ENCODE measurements at regions not wholly inside any gene's neighbourhood (a gene's known extent, or its start where the extent isn't known, plus 50 kb on each side); places are given as distances from the start of the nearest gene placed in this dataset.

- no peak for TF ChIP-seq CTCF (IDR thresholded peaks at IDR 0.05; ENCODE audit: borderline replicate concordance, control extremely low read depth, extremely low read depth, insufficient read depth, missing control alignments)
- DNase-seq (ENCODE audit: low spot score) = no peak
- in situ Hi-C loops (cut with MboI; ENCODE audit: low sequenced_read_pairs, unreplicated experiment) = no loop called here
These were observed 987.6 kb upstream of the RBFOX1 start for GRCh38 chr16:6345090-6345489.

- no peak for TF ChIP-seq CTCF (IDR thresholded peaks at IDR 0.05; ENCODE audit: borderline replicate concordance, control extremely low read depth, extremely low read depth, insufficient read depth, missing control alignments)
- in situ Hi-C loops (cut with MboI; ENCODE audit: low sequenced_read_pairs, unreplicated experiment) = no loop called here
- no peak for DNase-seq (ENCODE audit: low spot score)
These were observed 989.5 kb upstream of the RBFOX1 start for GRCh38 chr16:6343157-6343556.

GRCh38 chr16:6341981-6342380 lies 990.7 kb upstream of the RBFOX1 start:
- no peak for DNase-seq (ENCODE audit: low spot score)

GRCh38 chr16:6335072-6335471 lies 997.6 kb upstream of the RBFOX1 start:
- DNase-seq (ENCODE audit: low spot score) = peak; percentile 3
- in situ Hi-C loops (cut with MboI; ENCODE audit: low sequenced_read_pairs, unreplicated experiment) = no loop called here
- no peak for TF ChIP-seq CTCF (IDR thresholded peaks at IDR 0.05; ENCODE audit: borderline replicate concordance, control extremely low read depth, extremely low read depth, insufficient read depth, missing control alignments)

More at GRCh38 chr16:6341981-6342380, 990.7 kb upstream of the RBFOX1 start:
- TF ChIP-seq CTCF (IDR thresholded peaks at IDR 0.05; ENCODE audit: borderline replicate concordance, control extremely low read depth, extremely low read depth, insufficient read depth, missing control alignments) = no peak
- in situ Hi-C loops (cut with MboI; ENCODE audit: low sequenced_read_pairs, unreplicated experiment) = no loop called here

- in situ Hi-C loops (cut with MboI; ENCODE audit: low sequenced_read_pairs, unreplicated experiment) = no loop called here
- TF ChIP-seq CTCF (IDR thresholded peaks at IDR 0.05; ENCODE audit: borderline replicate concordance, control extremely low read depth, extremely low read depth, insufficient read depth, missing control alignments) = no peak
- DNase-seq (ENCODE audit: low spot score) = no peak
These were observed 1000.9 kb upstream of the RBFOX1 start for GRCh38 chr16:6331770-6332169.

GRCh38 chr16:6317934-6318333 lies 1014.7 kb upstream of the RBFOX1 start:
- no peak for TF ChIP-seq CTCF (IDR thresholded peaks at IDR 0.05; ENCODE audit: borderline replicate concordance, control extremely low read depth, extremely low read depth, insufficient read depth, missing control alignments)
- DNase-seq (ENCODE audit: low spot score) = no peak
- in situ Hi-C loops (cut with MboI; ENCODE audit: low sequenced_read_pairs, unreplicated experiment) = no loop called here

GRCh38 chr16:6309271-6309670 lies 1023.4 kb upstream of the RBFOX1 start:
- no peak for DNase-seq (ENCODE audit: low spot score)
- TF ChIP-seq CTCF (IDR thresholded peaks at IDR 0.05; ENCODE audit: borderline replicate concordance, control extremely low read depth, extremely low read depth, insufficient read depth, missing control alignments) = no peak
- in situ Hi-C loops (cut with MboI; ENCODE audit: low sequenced_read_pairs, unreplicated experiment) = no loop called here

All from GM13976 (cell line).